ENCODE measurements at regions not wholly inside any gene's neighbourhood (a gene's known extent, or its start where the extent isn't known, plus 50 kb on each side); places are given as distances from the start of the nearest gene placed in this dataset.

- no peak overlapping the region for H2AFZ ChIP-seq (ENCODE audit: low read length)
- H3K4me2 ChIP-seq (ENCODE audit: insufficient read depth, low read length) = no peak overlapping the region
- H3K36me3 ChIP-seq (ENCODE audit: insufficient read depth, low read length) = no peaks in the 10 kb centered on the region
- no peaks in the 10 kb centered on the region for H4K20me1 ChIP-seq (ENCODE audit: insufficient read depth, low read length)
- peaks cover 2% of the 10 kb centered on the region for H3K9me3 ChIP-seq (ENCODE audit: low read depth, low read length)
- H3K79me2 ChIP-seq (ENCODE audit: insufficient read depth, low read length) = no peaks in the 10 kb centered on the region
- H3K27ac ChIP-seq (ENCODE audit: low read depth, low read length) = no peak overlapping the region
- no peak for DNase-seq (ENCODE audit: insufficient read length, low spot score, missing footprints)
- H3K27me3 ChIP-seq (ENCODE audit: insufficient read depth, low read length) = no peaks in the 10 kb centered on the region
- no peak overlapping the region for H3K4me3 ChIP-seq (ENCODE audit: insufficient read depth, low read length)
- no peaks in the 10 kb centered on the region for H3K4me1 ChIP-seq (ENCODE audit: insufficient read depth, low read length)
- TF ChIP-seq, protein P1, sequence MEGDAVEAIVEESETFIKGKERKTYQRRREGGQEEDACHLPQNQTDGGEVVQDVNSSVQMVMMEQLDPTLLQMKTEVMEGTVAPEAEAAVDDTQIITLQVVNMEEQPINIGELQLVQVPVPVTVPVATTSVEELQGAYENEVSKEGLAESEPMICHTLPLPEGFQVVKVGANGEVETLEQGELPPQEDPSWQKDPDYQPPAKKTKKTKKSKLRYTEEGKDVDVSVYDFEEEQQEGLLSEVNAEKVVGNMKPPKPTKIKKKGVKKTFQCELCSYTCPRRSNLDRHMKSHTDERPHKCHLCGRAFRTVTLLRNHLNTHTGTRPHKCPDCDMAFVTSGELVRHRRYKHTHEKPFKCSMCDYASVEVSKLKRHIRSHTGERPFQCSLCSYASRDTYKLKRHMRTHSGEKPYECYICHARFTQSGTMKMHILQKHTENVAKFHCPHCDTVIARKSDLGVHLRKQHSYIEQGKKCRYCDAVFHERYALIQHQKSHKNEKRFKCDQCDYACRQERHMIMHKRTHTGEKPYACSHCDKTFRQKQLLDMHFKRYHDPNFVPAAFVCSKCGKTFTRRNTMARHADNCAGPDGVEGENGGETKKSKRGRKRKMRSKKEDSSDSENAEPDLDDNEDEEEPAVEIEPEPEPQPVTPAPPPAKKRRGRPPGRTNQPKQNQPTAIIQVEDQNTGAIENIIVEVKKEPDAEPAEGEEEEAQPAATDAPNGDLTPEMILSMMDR (IDR thresholded peaks at IDR 0.05; ENCODE audit: extremely low read depth, low read depth, low read length) = no peak
Observed at GRCh38 chr10:53572799-53573198, 800.2 kb upstream of the MBL2 start.

GRCh38 chr10:53570221-53570620 is 797.6 kb upstream of the MBL2 start:
- Histone ChIP-seq H3K9me3 (ENCODE audit: low read depth, low read length) (no peaks in the 10 kb centered on the region), H3K27me3 (ENCODE audit: insufficient read depth, low read length) (no peaks in the 10 kb centered on the region), H3K4me2 (ENCODE audit: insufficient read depth, low read length) (no peak overlapping the region), H3K79me2 (ENCODE audit: insufficient read depth, low read length) (no peaks in the 10 kb centered on the region), H3K4me1 (ENCODE audit: insufficient read depth, low read length) (no peaks in the 10 kb centered on the region), H4K20me1 (ENCODE audit: insufficient read depth, low read length) (no peaks in the 10 kb centered on the region), H3K27ac (ENCODE audit: low read depth, low read length) (no peak overlapping the region), H3K36me3 (ENCODE audit: insufficient read depth, low read length) (no peaks in the 10 kb centered on the region), H2AFZ (ENCODE audit: low read length) (no peak overlapping the region), H3K4me3 (ENCODE audit: insufficient read depth, low read length) (no peak overlapping the region)
- TF ChIP-seq, protein P1 (IDR thresholded peaks at IDR 0.05; ENCODE audit: extremely low read depth, low read depth, low read length) = no peak
- DNase-seq (ENCODE audit: insufficient read length, low spot score, missing footprints) = no peak

GRCh38 chr10:53569455-53569854 is 796.9 kb upstream of the MBL2 start:
- Histone ChIP-seq H3K4me3 (ENCODE audit: insufficient read depth, low read length) (no peak overlapping the region), H3K27ac (ENCODE audit: low read depth, low read length) (no peak overlapping the region), H3K4me1 (ENCODE audit: insufficient read depth, low read length) (no peaks in the 10 kb centered on the region), H2AFZ (ENCODE audit: low read length) (no peak overlapping the region), H3K27me3 (ENCODE audit: insufficient read depth, low read length) (no peaks in the 10 kb centered on the region), H3K4me2 (ENCODE audit: insufficient read depth, low read length) (no peak overlapping the region), H3K9me3 (ENCODE audit: low read depth, low read length) (no peaks in the 10 kb centered on the region), H4K20me1 (ENCODE audit: insufficient read depth, low read length) (no peaks in the 10 kb centered on the region), H3K79me2 (ENCODE audit: insufficient read depth, low read length) (no peaks in the 10 kb centered on the region), H3K36me3 (ENCODE audit: insufficient read depth, low read length) (no peaks in the 10 kb centered on the region)
- TF ChIP-seq, protein P1 (IDR thresholded peaks at IDR 0.05; ENCODE audit: extremely low read depth, low read depth, low read length) = no peak
- DNase-seq (ENCODE audit: insufficient read length, low spot score, missing footprints) = no peak

- H3K9me3 ChIP-seq (ENCODE audit: low read depth, low read length) = peaks cover 2% of the 10 kb centered on the region
- no peak for DNase-seq (ENCODE audit: insufficient read length, low spot score, missing footprints)
- no peaks in the 10 kb centered on the region for H3K79me2 ChIP-seq (ENCODE audit: insufficient read depth, low read length)
- TF ChIP-seq, protein P1 (IDR thresholded peaks at IDR 0.05; ENCODE audit: extremely low read depth, low read depth, low read length) = no peak
- H3K4me2 ChIP-seq (ENCODE audit: insufficient read depth, low read length) = no peak overlapping the region
- no peaks in the 10 kb centered on the region for H3K27me3 ChIP-seq (ENCODE audit: insufficient read depth, low read length)
- no peak overlapping the region for H2AFZ ChIP-seq (ENCODE audit: low read length)
- no peaks in the 10 kb centered on the region for H4K20me1 ChIP-seq (ENCODE audit: insufficient read depth, low read length)
- H3K4me1 ChIP-seq (ENCODE audit: insufficient read depth, low read length) = no peaks in the 10 kb centered on the region
- no peaks in the 10 kb centered on the region for H3K36me3 ChIP-seq (ENCODE audit: insufficient read depth, low read length)
- no peak overlapping the region for H3K4me3 ChIP-seq (ENCODE audit: insufficient read depth, low read length)
- H3K27ac ChIP-seq (ENCODE audit: low read depth, low read length) = no peak overlapping the region
Observed at GRCh38 chr10:53548664-53549063, 776.1 kb upstream of the MBL2 start.

Measured in osteoblast (primary cell).